ENCODE measurements at regions not wholly inside any gene's neighbourhood (a gene's known extent, or its start where the extent isn't known, plus 50 kb on each side); places are given as distances from the start of the nearest gene placed in this dataset.
"Not testable (repeated sequence)": the region's sequence is repeated elsewhere in the genome, so short reads cannot be mapped to it uniquely, and the experiment has no call there.

- not testable (repeated sequence) for ATAC-seq; H3K9me3 Mint-ChIP-seq; H3K27ac Mint-ChIP-seq; DNase-seq (ENCODE audit: low spot score in 2 of 2)
- peaks cover 0 to 11% of the 10 kb centered on the region in 2 donors for H3K36me3 Mint-ChIP-seq
Observed at GRCh38 chr20:17891131-17891530, 77.5 kb downstream of the SNX5 start.

GRCh38 chr20:17890330-17890729 is 78.3 kb downstream of the SNX5 start:
- peaks cover 0 to 11% of the 10 kb centered on the region in 2 donors for H3K36me3 Mint-ChIP-seq
- no peak overlapping the region for H3K27ac Mint-ChIP-seq
- DNase-seq (ENCODE audit: low spot score in 2 of 2) (no peak), ATAC-seq (no peak)
- H3K9me3 Mint-ChIP-seq = peaks cover 9 to 10% of the 10 kb centered on the region in 2 donors

- ATAC-seq (no peak), DNase-seq (ENCODE audit: low spot score in 2 of 2) (no peak)
- Mint-ChIP-seq H3K9me3 (peaks cover 9 to 10% of the 10 kb centered on the region in 2 donors), H3K36me3 (peaks cover 0 to 11% of the 10 kb centered on the region in 2 donors), H3K27ac (no peak overlapping the region)
Observed at GRCh38 chr20:17889226-17889625, 79.4 kb downstream of the SNX5 start.

- peaks cover 9 to 10% of the 10 kb centered on the region in 2 donors for H3K9me3 Mint-ChIP-seq
- DNase-seq (ENCODE audit: low spot score in 2 of 2) (no peak), ATAC-seq (no peak)
- peaks cover 0 to 11% of the 10 kb centered on the region in 2 donors for H3K36me3 Mint-ChIP-seq
- H3K27ac Mint-ChIP-seq = no peak overlapping the region
Observed at GRCh38 chr20:17888044-17888443, 80.5 kb downstream of the SNX5 start.

GRCh38 chr20:17887331-17888030 is 81.1 kb downstream of the SNX5 start:
- Mint-ChIP-seq H3K27ac (no peak overlapping the region), H3K9me3 (peaks cover 9 to 10% of the 10 kb centered on the region in 2 donors), H3K36me3 (peaks cover 0 to 11% of the 10 kb centered on the region in 2 donors)
- DNase-seq (ENCODE audit: low spot score in 2 of 2) = no peak
- ATAC-seq = no peak

GRCh38 chr20:17885544-17885943 is 83.0 kb downstream of the SNX5 start:
- no peak for ATAC-seq
- DNase-seq (ENCODE audit: low spot score in 2 of 2) = no peak
- peaks cover 9 to 10% of the 10 kb centered on the region in 2 donors for H3K9me3 Mint-ChIP-seq
- H3K27ac Mint-ChIP-seq = no peak overlapping the region
- peaks cover 0 to 11% of the 10 kb centered on the region in 2 donors for H3K36me3 Mint-ChIP-seq

- DNase-seq (ENCODE audit: low spot score in 2 of 2) (no peak), ATAC-seq (no peak)
- peaks cover 5 to 6% of the 10 kb centered on the region in 2 donors for H3K9me3 Mint-ChIP-seq
- peak overlapping the region in 1 of 2 donors; percentile 2 for H3K27ac Mint-ChIP-seq
- peaks cover 0 to 6% of the 10 kb centered on the region in 2 donors for H3K36me3 Mint-ChIP-seq
Observed at GRCh38 chr20:17885076-17885475, 83.5 kb downstream of the SNX5 start.

- peak overlapping the region in 1 of 2 donors; percentile 2 for H3K27ac Mint-ChIP-seq
- H3K36me3 Mint-ChIP-seq = peaks cover 0 to 2% of the 10 kb centered on the region in 2 donors
- DNase-seq (ENCODE audit: low spot score in 2 of 2) (no peak), ATAC-seq (no peak)
- H3K9me3 Mint-ChIP-seq = peaks cover under 1 to 2% of the 10 kb centered on the region in 2 donors
Observed at GRCh38 chr20:17884307-17885003, 84.1 kb downstream of the SNX5 start.

- H3K27ac Mint-ChIP-seq = no peak overlapping the region
- ATAC-seq = no peak
Observed at GRCh38 chr20:17883592-17884306, 84.8 kb downstream of the SNX5 start.

GRCh38 chr20:17882834-17883591 is 85.6 kb downstream of the SNX5 start:
- Mint-ChIP-seq H3K27ac (no peak overlapping the region), H3K36me3 (no peaks in the 10 kb centered on the region), H3K9me3 (no peaks in the 10 kb centered on the region)
- DNase-seq (ENCODE audit: low spot score in 2 of 2) = no peak
- ATAC-seq = no peak

More at GRCh38 chr20:17883592-17884306, 84.8 kb downstream of the SNX5 start:
- H3K36me3 Mint-ChIP-seq = no peaks in the 10 kb centered on the region
- no peak for DNase-seq (ENCODE audit: low spot score in 2 of 2)
- no peaks in the 10 kb centered on the region for H3K9me3 Mint-ChIP-seq

- no peak overlapping the region for H3K27ac Mint-ChIP-seq
- no peak for DNase-seq (ENCODE audit: low spot score in 2 of 2)
- H3K36me3 Mint-ChIP-seq = no peaks in the 10 kb centered on the region
- no peaks in the 10 kb centered on the region for H3K9me3 Mint-ChIP-seq
- no peak for ATAC-seq
Observed at GRCh38 chr20:17882065-17882833, 86.3 kb downstream of the SNX5 start.

- no peak overlapping the region for H3K27ac Mint-ChIP-seq
Observed at GRCh38 chr20:17881741-17882064, 86.9 kb downstream of the SNX5 start.

GRCh38 chr20:17878912-17879602 is 89.5 kb downstream of the SNX5 start:
- no peak for ATAC-seq
- Mint-ChIP-seq H3K36me3 (no peaks in the 10 kb centered on the region), H3K27ac (no peak overlapping the region), H3K9me3 (no peaks in the 10 kb centered on the region)
- no peak for DNase-seq (ENCODE audit: low spot score in 2 of 2)

More at GRCh38 chr20:17881741-17882064, 86.9 kb downstream of the SNX5 start:
- DNase-seq (ENCODE audit: low spot score in 2 of 2) (no peak), ATAC-seq (no peak)
- H3K36me3 Mint-ChIP-seq = no peaks in the 10 kb centered on the region
- H3K9me3 Mint-ChIP-seq = no peaks in the 10 kb centered on the region

GRCh38 chr20:17878069-17878911 is 90.3 kb downstream of the SNX5 start:
- peak overlapping the region in 1 of 2 donors; percentile 17 for H3K27ac Mint-ChIP-seq
- H3K36me3 Mint-ChIP-seq = no peaks in the 10 kb centered on the region
- ATAC-seq (no peak), DNase-seq (ENCODE audit: low spot score in 2 of 2) (no peak)
- H3K9me3 Mint-ChIP-seq = no peaks in the 10 kb centered on the region

GRCh38 chr20:17875981-17876385 is 92.6 kb downstream of the SNX5 start:
- ATAC-seq (no peak), DNase-seq (ENCODE audit: low spot score in 2 of 2) (no peak)
- Mint-ChIP-seq H3K9me3 (no peaks in the 10 kb centered on the region), H3K36me3 (no peaks in the 10 kb centered on the region), H3K27ac (no peak overlapping the region)

Data from activated naive CD4-positive, alpha-beta T cell treated with anti-CD3 and anti-CD28 coated beads, Interleukin-2, amount 50 U/mL, for 72 hours (primary cell).